ENCODE measurements at regions not wholly inside any gene's neighbourhood (a gene's known extent, or its start where the extent isn't known, plus 50 kb on each side); places are given as distances from the start of the nearest gene placed in this dataset.

DNA sequence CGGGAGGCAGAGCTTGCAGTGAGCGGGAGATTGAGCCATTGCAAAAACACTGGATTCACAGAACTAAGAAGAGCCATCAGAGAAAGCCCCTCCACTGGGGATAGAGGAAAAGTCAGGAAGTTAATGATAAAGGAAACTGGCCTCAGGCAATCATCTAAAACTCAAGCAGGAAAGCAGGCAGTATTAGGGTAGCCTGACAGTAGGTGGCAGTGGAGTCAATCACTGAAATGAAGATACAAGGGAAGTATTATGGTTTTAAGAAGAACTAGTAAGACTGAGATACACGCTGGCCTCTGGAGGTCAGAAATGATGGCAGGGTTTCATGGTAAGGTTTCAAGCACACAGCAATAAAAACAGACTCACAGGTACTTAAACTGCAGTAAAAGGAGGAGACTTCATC, 578.3 kb downstream of the HACE1 start:
- TF ChIP-seq, protein P1, sequence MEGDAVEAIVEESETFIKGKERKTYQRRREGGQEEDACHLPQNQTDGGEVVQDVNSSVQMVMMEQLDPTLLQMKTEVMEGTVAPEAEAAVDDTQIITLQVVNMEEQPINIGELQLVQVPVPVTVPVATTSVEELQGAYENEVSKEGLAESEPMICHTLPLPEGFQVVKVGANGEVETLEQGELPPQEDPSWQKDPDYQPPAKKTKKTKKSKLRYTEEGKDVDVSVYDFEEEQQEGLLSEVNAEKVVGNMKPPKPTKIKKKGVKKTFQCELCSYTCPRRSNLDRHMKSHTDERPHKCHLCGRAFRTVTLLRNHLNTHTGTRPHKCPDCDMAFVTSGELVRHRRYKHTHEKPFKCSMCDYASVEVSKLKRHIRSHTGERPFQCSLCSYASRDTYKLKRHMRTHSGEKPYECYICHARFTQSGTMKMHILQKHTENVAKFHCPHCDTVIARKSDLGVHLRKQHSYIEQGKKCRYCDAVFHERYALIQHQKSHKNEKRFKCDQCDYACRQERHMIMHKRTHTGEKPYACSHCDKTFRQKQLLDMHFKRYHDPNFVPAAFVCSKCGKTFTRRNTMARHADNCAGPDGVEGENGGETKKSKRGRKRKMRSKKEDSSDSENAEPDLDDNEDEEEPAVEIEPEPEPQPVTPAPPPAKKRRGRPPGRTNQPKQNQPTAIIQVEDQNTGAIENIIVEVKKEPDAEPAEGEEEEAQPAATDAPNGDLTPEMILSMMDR (conservative IDR thresholded peaks at IDR 0.05 in 1 of 2, IDR thresholded peaks at IDR 0.05 in 1 of 2; ENCODE audit: extremely low read depth in 1 of 2, insufficient read depth in 1 of 2, low read depth in 1 of 2, low read length in 2 of 2): peak in 1 of 2 donors; percentile 33
- no peak for TF ChIP-seq EZH2 (IDR thresholded peaks at IDR 0.05; ENCODE audit: borderline replicate concordance, low read length)
